ENCODE measurements at regions not wholly inside any gene's neighbourhood (a gene's known extent, or its start where the extent isn't known, plus 50 kb on each side); places are given as distances from the start of the nearest gene placed in this dataset.
A peak's percentile ranks its signal among the peaks of the same experiment; 100 is the strongest.

- no peaks in the 10 kb centered on the region for H3K79me2 ChIP-seq (ENCODE audit: control insufficient read depth, insufficient read depth, low read length)
- ChIA-PET CTCF (ENCODE audit: low intra/inter-chr PET ratio) (no interaction called here), POLR2A (interaction anchor here (1.3 kb wide), 1 partner anchor 11 kb away, joined by 3 read pairs; no protein-coding TSS in a partner anchor)
- DNase-seq (ENCODE audit: extremely low read depth in 1 of 4, low spot score in 3 of 4) (no peak), ATAC-seq (no peak), FAIRE-seq (no peak)
- H3K4me2 ChIP-seq (ENCODE audit: insufficient read depth, low read length) = no peak overlapping the region
- in situ Hi-C loops (cut with MboI) = no loop called here
- H3K9me3 ChIP-seq (replicated peaks; ENCODE audit: control insufficient read depth, insufficient read depth, low read depth, low read length) = no peaks in the 10 kb centered on the region
- H4K20me1 ChIP-seq (replicated peaks; ENCODE audit: control insufficient read depth, insufficient read depth, low read length) = no peaks in the 10 kb centered on the region
- H3K9ac ChIP-seq (ENCODE audit: insufficient read depth in 1 of 2, low read depth in 2 of 2, low read length in 2 of 2) = no peak overlapping the region
- H3K27ac ChIP-seq (ENCODE audit: extremely low read depth, low read depth, low read length) = no peak overlapping the region
- BruUV-seq (replicated peaks) = no TSS peak
- TF ChIP-seq EGR1 (conservative IDR thresholded peaks at IDR 0.05) (0 out of 2 replicates have a peak, but pooled peaks have one; percentile 14), BCLAF1 (IDR thresholded peaks at IDR 0.05; ENCODE audit: borderline replicate concordance in 1 of 2, control insufficient read depth in 1 of 2, low read depth in 2 of 2, low read length in 1 of 2) (no peak), MAX (CRISPR knock-in tag; IDR thresholded peaks at IDR 0.05) (no peak), NFXL1 (CRISPR knock-in tag; IDR thresholded peaks at IDR 0.05) (no peak), RBBP5 (IDR thresholded peaks at IDR 0.05; ENCODE audit: borderline replicate concordance, insufficient read depth, low read length, poor library complexity, severe bottlenecking) (no peak), C11orf30 (IDR thresholded peaks at IDR 0.05; ENCODE audit: low read depth) (no peak), CREBBP (IDR thresholded peaks at IDR 0.05; ENCODE audit: low read depth, low read length) (no peak)
- H3K36me3 ChIP-seq (ENCODE audit: control insufficient read depth, insufficient read depth, low read length) = no peaks in the 10 kb centered on the region
- H3K4me3 ChIP-seq = no peak overlapping the region
- no peaks in the 10 kb centered on the region for H3K9me1 ChIP-seq (ENCODE audit: control insufficient read depth, insufficient read depth, low read length)
- WGBS (ENCODE audit: insufficient coverage, low coverage, missing lambda C conversion rate) = 0% methylated on average over 3 of the region's 3 CpGs
- intact Hi-C loops (cut with micrococcal nuclease) = no loop called here
- no peaks in the 10 kb centered on the region for H3K27me3 ChIP-seq (ENCODE audit: control insufficient read depth in 2 of 2, insufficient read depth in 2 of 2, low read length in 2 of 2)
- H2AFZ ChIP-seq (ENCODE audit: low read depth, low read length) = no peak overlapping the region
- no peaks in the 10 kb centered on the region for H3K4me1 ChIP-seq (replicated peaks in 1 of 2; ENCODE audit: control insufficient read depth in 2 of 2, insufficient read depth in 2 of 2, low read length in 2 of 2)
Measured at GRCh38 chr11:92822410-92822809, 147.0 kb upstream of the MTNR1B start.

Data from K562 (cell line).